Stimulated activated CD8-positive, alpha-beta memory T cell treated with anti-CD3 and anti-CD28 coated beads, Interleukin-7, amount 100 ng/mL, for 48 hours (primary cell): ENCODE measurements at regions not wholly inside any gene's neighbourhood (a gene's known extent, or its start where the extent isn't known, plus 50 kb on each side); places are given as distances from the start of the nearest gene placed in this dataset.
"Not testable (repeated sequence)": the region's sequence is repeated elsewhere in the genome, so short reads cannot be mapped to it uniquely, and the experiment has no call there.

ENCODE experiments used
- DNase-seq, 2 donors: peaks; one replicate each; pipeline ENCODE4 v3.0.0-alpha.2; 2020; ENCODE audit warnings: low read depth in 1 of 2; ENCODE audit errors: extremely low read depth in 1 of 2

- DNase-seq, result no peak
These were observed 510.4 kb downstream of the ZNF674 start for GRCh38 chrX:46034868-46035267.

- no peak for DNase-seq
These were observed 515.4 kb downstream of the ZNF674 start for GRCh38 chrX:46029777-46030176.

GRCh38 chrX:46016296-46016695 is 528.9 kb downstream of the ZNF674 start:
- no peak for DNase-seq

- DNase-seq, result no peak
These were observed 529.6 kb downstream of the ZNF674 start for GRCh38 chrX:46015653-46016052.

- DNase-seq, result no peak
These were observed 552.7 kb downstream of the ZNF674 start for GRCh38 chrX:45992402-45993123.

GRCh38 chrX:45986971-45987370 is 558.2 kb downstream of the ZNF674 start:
- no peak for DNase-seq

GRCh38 chrX:45986081-45986480 is 559.1 kb downstream of the ZNF674 start:
- no peak for DNase-seq

- DNase-seq, result not testable (repeated sequence)
These were observed 562.1 kb downstream of the ZNF674 start for GRCh38 chrX:45982958-45983727.

GRCh38 chrX:45980726-45981125 is 564.5 kb downstream of the ZNF674 start:
- DNase-seq, result no peak

- DNase-seq, result no peak
These were observed 569.6 kb downstream of the ZNF674 start for GRCh38 chrX:45975633-45976032.

- no peak for DNase-seq
These were observed 572.6 kb downstream of the ZNF674 start for GRCh38 chrX:45972636-45973035.

- DNase-seq, result no peak
These were observed 585.7 kb downstream of the ZNF674 start for GRCh38 chrX:45959567-45959966.

- DNase-seq, result no peak
These were observed 588.9 kb downstream of the ZNF674 start for GRCh38 chrX:45956191-45956870.

GRCh38 chrX:45955661-45956060 is 589.6 kb downstream of the ZNF674 start:
- no peak for DNase-seq

GRCh38 chrX:45954026-45954425 is 591.2 kb downstream of the ZNF674 start:
- no peak for DNase-seq

- no peak for DNase-seq
These were observed 593.2 kb downstream of the ZNF674 start for GRCh38 chrX:45952030-45952429.

- DNase-seq, result no peak
These were observed 609.8 kb downstream of the ZNF674 start for GRCh38 chrX:45935408-45935807.

- no peak for DNase-seq
These were observed 632.9 kb downstream of the ZNF674 start for GRCh38 chrX:45912316-45912715.

- no peak for DNase-seq
These were observed 637.4 kb downstream of the ZNF674 start for GRCh38 chrX:45907786-45908185.

- DNase-seq, result no peak
These were observed 641.4 kb downstream of the ZNF674 start for GRCh38 chrX:45903781-45904201.

- DNase-seq, result no peak
These were observed 644.2 kb downstream of the ZNF674 start for GRCh38 chrX:45900766-45901615.
